ENCODE measurements at regions not wholly inside any gene's neighbourhood (a gene's known extent, or its start where the extent isn't known, plus 50 kb on each side); places are given as distances from the start of the nearest gene placed in this dataset.
"Not testable (repeated sequence)": the region's sequence is repeated elsewhere in the genome, so short reads cannot be mapped to it uniquely, and the experiment has no call there.

DNA sequence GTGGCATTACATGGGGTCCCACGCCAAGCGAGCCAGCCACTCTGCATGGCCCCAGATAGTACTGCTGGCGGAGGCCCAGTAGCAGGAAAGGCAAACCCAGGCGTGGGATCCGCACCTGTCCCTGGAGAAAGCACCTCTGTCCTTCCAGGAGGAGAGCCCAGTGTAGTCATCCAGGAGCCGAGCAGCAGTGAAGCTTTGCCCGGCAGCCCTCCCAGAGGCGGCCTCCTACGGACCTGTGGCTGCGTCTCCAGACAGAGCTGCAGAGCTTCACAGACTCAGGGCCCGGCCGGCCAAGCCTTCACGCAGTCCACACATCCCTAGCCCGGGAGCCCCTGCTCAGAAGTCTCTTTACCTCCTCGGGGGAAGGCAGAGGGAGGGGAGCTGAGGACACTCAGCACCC, 100.8 kb upstream of the PPP1R26 start:
- Mint-ChIP-seq H3K27ac (no peak overlapping the region), H3K9me3 (no peaks in the 10 kb centered on the region), H3K4me1 (no peaks in the 10 kb centered on the region), H3K4me3 (no peak overlapping the region), H3K36me3 (no peaks in the 10 kb centered on the region), H3K27me3 (no peaks in the 10 kb centered on the region)
- DNase-seq (no peak), ATAC-seq (ENCODE audit: low read depth) (no peak)
- POLR2A ChIA-PET, result no interaction called here

DNA sequence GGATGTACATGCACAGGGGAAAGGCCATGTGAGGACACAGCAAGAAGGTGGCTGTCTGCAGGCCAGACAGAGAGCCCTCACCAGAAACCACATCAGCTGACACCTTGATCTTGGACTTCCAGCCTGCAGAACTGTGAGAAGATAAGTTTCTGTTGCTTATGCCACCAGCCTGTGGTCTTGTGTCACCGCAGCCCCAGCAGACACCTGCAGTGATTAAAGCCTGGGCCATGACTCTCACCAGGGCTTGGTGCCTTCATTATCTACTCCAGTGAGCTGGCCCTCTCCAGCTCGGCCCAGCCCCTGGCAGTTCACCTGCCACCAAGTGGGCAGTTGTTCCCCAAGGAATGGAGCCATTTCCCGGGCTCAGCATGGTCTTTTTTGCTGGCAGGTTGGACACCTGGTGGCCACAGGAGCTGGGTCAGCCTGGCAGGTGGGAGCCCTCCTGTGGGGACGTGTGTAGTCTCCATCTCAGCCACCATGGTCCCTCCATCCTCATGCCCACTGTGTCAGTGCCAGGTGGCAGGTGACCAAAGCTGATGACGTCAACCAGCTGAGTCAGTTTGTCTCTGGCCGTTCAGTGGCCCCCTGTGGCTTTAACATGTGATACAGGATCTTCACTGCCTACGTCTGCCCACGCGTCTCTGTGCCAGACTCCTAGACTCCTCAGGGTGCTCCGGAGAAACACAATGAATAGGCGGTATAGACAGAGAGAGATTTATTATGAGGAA, 99.9 kb upstream of the PPP1R26 start:
- Mint-ChIP-seq H3K27ac (no peak overlapping the region), H3K9me3 (no peaks in the 10 kb centered on the region), H3K4me3 (no peak overlapping the region), H3K4me1 (no peaks in the 10 kb centered on the region), H3K27me3 (no peaks in the 10 kb centered on the region), H3K36me3 (no peaks in the 10 kb centered on the region)
- POLR2A ChIA-PET, result no interaction called here
- DNase-seq (no peak), ATAC-seq (ENCODE audit: low read depth) (no peak)

DNA sequence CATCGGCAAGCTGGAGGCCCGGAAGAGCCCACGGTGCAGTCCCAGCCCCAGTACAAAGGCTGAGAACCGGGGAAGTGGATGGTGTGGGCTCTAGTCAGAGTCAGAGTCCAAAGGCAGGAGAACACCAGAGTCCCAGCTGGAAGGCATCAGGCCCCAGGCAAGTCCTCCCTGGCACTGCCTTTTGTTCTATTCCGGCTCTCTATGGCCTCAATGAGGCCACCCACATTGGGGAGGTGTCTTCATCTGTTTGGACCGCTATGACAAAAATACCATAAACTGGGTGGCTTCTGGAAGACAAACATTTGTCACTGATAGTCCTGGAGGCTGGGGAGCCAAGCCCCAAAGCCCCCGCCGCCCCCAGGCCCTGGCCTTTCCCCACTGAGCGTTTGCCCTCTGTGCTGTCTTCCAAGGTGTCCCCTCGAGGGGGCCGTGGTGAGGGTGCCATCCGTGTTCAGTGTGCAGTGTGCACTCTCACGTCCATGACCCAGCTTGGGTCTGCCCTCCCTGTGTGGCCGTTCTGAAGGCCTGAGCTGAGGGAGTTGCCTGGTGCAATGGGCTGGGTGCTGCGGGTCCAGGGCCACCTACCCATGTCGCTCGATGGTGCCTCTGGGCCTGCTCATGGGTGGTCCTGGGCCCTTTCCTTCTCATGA, 99.1 kb upstream of the PPP1R26 start:
- DNase-seq (no peak), ATAC-seq (ENCODE audit: low read depth) (no peak)
- Mint-ChIP-seq H3K27me3 (no peaks in the 10 kb centered on the region), H3K27ac (no peak overlapping the region), H3K4me1 (no peaks in the 10 kb centered on the region), H3K36me3 (no peaks in the 10 kb centered on the region), H3K9me3 (no peaks in the 10 kb centered on the region), H3K4me3 (no peak overlapping the region)
- POLR2A ChIA-PET, result no interaction called here

DNA sequence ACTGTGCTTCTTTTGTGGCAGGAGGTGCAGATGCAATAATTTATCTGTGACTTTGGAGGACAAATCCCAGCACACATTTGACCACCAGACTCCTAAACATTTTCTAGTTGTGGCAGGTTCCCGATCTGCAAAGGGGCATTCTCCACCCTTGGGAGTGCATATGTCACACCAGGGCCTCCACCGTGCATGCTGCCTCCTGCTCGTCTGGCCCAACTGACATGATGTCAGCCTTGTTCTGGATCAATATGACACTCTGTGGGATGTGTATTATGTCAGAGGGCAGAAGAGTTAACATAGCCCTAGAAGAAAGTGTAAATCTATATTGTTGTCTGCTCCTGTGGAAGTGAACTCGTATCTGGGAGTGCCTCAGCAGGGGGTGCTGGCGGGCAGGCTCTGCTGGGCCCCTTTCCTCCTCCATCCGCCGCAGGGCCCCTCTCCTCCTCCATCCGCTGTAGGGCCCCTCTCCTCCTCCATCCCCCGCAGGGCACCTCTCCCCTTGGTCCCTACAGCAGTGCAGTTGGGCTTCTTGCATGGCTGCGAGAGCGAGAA, 97.7 kb upstream of the PPP1R26 start:
- Mint-ChIP-seq H3K27ac (no peak overlapping the region), H3K4me3 (no peak overlapping the region), H3K4me1 (no peaks in the 10 kb centered on the region), H3K9me3 (no peaks in the 10 kb centered on the region), H3K27me3 (no peaks in the 10 kb centered on the region), H3K36me3 (no peaks in the 10 kb centered on the region)
- POLR2A ChIA-PET, result no interaction called here
- ATAC-seq (ENCODE audit: low read depth) (no peak), DNase-seq (no peak)

DNA sequence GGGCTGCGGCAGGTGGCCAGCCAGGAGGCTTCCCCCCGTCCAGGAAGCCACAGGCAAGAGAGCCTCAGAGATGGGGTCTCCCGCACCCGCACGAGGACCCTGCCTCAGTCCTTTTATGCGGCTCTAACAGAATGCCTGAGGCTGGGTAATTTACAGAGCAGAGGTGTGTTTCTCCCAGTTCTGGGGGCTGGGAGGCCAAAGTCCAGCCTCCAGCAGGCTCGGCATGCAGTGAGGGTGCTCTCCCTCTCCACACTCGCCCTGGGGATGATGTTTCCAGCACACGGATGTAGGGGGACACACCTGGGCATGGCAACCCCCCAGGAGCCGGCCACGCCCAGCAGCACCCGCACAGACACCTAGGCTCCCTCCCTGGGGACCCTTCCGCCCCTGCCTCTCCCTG, 95.4 kb upstream of the PPP1R26 start:
- Mint-ChIP-seq H3K27me3 (no peaks in the 10 kb centered on the region), H3K4me3 (no peak overlapping the region), H3K36me3 (no peaks in the 10 kb centered on the region), H3K4me1 (no peaks in the 10 kb centered on the region), H3K27ac (peak overlapping the region; percentile 2), H3K9me3 (no peaks in the 10 kb centered on the region)
- DNase-seq (no peak), ATAC-seq (ENCODE audit: low read depth) (no peak)
- POLR2A ChIA-PET, result no interaction called here

DNA sequence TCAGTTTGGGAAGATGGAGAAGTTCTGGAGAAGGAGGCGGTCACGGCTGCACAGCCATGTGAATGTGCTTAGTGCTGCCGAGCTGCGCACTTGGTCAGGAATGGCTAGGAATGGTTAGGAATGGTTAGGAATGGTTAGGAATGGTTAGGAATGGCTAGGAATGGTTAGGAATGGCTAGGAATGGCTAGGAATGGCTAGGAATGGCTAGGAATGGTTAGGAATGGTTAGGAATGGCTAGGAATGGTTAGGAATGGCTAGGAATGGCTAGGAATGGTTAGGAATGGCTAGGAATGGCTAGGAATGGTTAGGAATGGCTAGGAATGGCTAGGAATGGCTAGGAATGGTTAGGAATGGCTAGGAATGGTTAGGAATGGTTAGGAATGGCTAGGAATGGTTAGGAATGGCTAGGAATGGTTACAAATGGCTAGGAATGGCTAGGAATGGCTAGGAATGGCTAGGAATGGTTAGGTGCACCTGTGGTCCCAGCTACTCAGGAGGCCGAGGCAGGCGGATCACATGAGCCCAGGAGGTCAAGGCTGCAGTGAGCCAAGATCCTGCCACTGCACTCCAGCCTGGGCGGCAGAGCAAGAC, 94.7 kb upstream of the PPP1R26 start:
- H3K9me3 Mint-ChIP-seq; POLR2A ChIA-PET; H3K36me3 Mint-ChIP-seq; H3K27me3 Mint-ChIP-seq; H3K4me3 Mint-ChIP-seq; DNase-seq; H3K4me1 Mint-ChIP-seq; ATAC-seq (ENCODE audit: low read depth): not testable (repeated sequence)
- H3K27ac Mint-ChIP-seq, result peak overlapping the region; percentile 2

DNA sequence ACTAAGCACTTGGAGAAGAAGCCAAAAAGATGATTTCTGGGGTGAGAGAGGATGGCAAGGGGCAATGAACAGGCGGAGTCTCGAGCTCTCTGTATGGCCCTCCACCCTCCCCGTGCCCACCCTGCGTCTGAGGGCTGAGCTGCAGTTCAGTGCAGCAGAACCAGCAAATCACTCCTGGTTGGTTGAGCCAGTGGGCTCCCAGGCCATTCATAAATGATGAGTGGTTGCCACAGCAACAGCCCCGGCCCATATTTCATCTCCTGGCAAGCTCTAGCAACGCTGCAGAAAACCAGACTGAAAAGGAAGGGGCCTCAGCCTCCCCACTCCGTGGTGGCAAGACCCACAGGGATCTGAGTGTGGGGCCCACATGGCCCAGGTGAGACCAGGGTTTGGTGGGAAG, 93.8 kb upstream of the PPP1R26 start:
- H3K9me3 Mint-ChIP-seq, result no peaks in the 10 kb centered on the region
- DNase-seq, result no peak
- POLR2A ChIA-PET, result no interaction called here

DNA sequence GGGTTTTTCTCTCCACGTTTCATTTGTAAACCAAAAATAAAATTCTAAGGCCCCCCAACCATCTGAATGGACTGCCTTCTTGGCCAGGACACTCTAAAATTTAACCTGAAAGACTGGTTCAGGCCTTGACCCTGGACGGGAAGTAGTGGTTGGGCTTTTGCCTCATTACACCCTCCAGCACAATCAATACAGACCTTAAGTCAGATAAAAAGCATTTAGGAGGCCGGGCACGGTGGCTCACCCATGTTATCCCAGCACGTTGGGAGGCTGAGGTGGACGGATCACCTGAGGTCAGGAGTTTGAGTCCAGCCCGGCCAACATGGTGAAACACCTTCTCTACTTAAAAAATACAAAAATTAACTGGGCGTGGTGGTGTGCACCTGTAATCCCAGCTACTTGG, 91.6 kb upstream of the PPP1R26 start:
- DNase-seq (no peak), ATAC-seq (ENCODE audit: low read depth) (no peak)
- POLR2A ChIA-PET, result no interaction called here
- Mint-ChIP-seq H3K4me3 (no peak overlapping the region), H3K27ac (no peak overlapping the region), H3K27me3 (peaks cover 3% of the 10 kb centered on the region), H3K36me3 (no peaks in the 10 kb centered on the region), H3K9me3 (no peaks in the 10 kb centered on the region), H3K4me1 (no peaks in the 10 kb centered on the region)

More for the DNA sequence above, 93.8 kb upstream of the PPP1R26 start:
- Mint-ChIP-seq H3K4me1 (no peaks in the 10 kb centered on the region), H3K27ac (no peak overlapping the region), H3K36me3 (no peaks in the 10 kb centered on the region), H3K27me3 (peaks cover 3% of the 10 kb centered on the region), H3K4me3 (no peak overlapping the region)
- no peak for ATAC-seq (ENCODE audit: low read depth)

DNA sequence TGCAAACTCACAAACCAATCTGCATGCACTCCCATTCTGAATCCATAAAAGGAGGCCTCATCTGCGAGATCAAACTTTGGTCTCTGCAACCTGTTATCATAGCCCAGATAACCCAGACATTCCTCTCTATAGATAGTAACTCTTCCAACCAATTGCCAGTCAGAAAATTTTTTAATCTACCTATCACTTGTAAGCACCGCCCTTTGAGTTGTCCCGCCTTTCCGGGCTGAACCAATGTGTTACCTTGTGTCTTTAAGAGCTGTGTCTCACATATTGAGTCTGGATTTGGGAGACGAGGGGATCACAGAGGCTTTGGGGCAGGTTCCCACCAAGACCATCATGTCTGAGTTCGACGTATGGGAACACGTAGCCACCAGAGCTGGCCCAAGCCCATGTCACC, 91.1 kb upstream of the PPP1R26 start:
- Mint-ChIP-seq H3K27ac (no peak overlapping the region), H3K4me1 (no peaks in the 10 kb centered on the region), H3K36me3 (no peaks in the 10 kb centered on the region), H3K27me3 (peaks cover 3% of the 10 kb centered on the region), H3K9me3 (no peaks in the 10 kb centered on the region), H3K4me3 (no peak overlapping the region)
- POLR2A ChIA-PET, result no interaction called here
- ATAC-seq (ENCODE audit: low read depth), result no peak
- DNase-seq, result no peak

DNA sequence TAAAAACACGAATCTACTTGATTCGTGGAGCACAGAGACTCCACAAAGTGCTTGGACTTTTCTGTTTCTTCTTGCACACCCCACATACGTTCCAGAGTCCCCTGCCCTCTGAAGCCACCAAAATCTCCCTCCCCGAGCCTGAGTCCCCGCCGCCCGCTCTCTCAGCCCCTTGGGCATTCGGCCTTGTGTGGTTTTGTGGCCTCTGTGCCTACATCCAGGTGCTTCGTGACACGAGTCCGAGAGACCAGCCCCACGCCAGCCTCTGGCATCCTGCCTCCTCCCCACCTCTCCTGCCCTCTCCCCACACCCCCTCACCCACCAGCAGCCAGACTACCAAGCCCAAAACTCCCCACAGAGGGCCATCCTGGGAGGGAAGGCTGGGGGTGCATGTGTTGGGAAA, 87.8 kb upstream of the PPP1R26 start:
- POLR2A ChIA-PET, result no interaction called here
- peaks cover 3% of the 10 kb centered on the region for H3K27me3 Mint-ChIP-seq
- H3K4me3 Mint-ChIP-seq, result no peak overlapping the region
- H3K27ac Mint-ChIP-seq, result no peak overlapping the region
- H3K36me3 Mint-ChIP-seq, result no peaks in the 10 kb centered on the region
- no peaks in the 10 kb centered on the region for H3K4me1 Mint-ChIP-seq
- no peaks in the 10 kb centered on the region for H3K9me3 Mint-ChIP-seq
- ATAC-seq (ENCODE audit: low read depth) (no peak), DNase-seq (no peak)

DNA sequence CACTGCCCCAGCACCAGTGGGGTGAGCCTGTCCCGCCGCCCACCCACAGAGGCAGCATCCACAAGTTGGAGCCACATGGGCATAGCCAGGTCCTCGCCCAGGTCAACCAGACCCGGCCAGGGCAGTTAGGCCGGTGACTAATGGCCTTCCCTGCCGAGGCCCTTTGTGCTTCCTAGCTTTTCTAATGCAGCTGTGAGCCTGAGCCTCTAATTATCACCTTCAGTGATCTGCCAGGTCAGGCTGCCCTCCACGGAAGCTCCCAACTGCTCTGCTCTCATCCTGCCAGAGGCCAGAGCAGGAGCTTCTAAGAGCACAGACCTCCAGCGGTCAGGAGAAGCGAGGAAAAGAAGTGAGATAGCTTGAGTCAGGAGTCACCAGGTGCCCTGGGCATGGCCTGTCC, 87.1 kb upstream of the PPP1R26 start:
- no peak for DNase-seq
- no peaks in the 10 kb centered on the region for H3K9me3 Mint-ChIP-seq
- ATAC-seq (ENCODE audit: low read depth), result no peak
- POLR2A ChIA-PET, result no interaction called here
- H3K4me3 Mint-ChIP-seq, result no peak overlapping the region
- H3K27me3 Mint-ChIP-seq, result peaks cover 3% of the 10 kb centered on the region
- H3K4me1 Mint-ChIP-seq, result no peaks in the 10 kb centered on the region
- H3K27ac Mint-ChIP-seq, result no peak overlapping the region
- H3K36me3 Mint-ChIP-seq, result no peaks in the 10 kb centered on the region

DNA sequence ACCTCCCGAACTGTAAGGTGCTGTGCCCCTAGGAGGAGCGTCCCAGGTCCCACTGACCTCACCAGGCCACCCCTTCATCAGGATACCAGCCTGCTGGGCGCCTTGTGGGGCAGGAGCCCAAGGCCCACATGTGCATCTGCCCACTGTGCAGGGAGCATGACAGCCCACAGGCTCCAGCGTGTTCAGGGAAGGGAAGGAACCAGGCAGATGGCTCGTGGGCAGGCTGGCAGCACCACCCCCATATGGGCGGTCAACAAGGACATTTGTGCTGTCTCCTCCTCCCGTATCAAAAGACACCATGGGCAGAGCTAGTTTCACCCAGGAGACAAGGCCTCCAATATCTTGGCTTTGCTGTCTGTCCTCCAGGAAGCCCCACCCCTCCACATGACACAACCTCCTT, 85.5 kb upstream of the PPP1R26 start:
- H3K4me1 Mint-ChIP-seq, result no peaks in the 10 kb centered on the region

DNA sequence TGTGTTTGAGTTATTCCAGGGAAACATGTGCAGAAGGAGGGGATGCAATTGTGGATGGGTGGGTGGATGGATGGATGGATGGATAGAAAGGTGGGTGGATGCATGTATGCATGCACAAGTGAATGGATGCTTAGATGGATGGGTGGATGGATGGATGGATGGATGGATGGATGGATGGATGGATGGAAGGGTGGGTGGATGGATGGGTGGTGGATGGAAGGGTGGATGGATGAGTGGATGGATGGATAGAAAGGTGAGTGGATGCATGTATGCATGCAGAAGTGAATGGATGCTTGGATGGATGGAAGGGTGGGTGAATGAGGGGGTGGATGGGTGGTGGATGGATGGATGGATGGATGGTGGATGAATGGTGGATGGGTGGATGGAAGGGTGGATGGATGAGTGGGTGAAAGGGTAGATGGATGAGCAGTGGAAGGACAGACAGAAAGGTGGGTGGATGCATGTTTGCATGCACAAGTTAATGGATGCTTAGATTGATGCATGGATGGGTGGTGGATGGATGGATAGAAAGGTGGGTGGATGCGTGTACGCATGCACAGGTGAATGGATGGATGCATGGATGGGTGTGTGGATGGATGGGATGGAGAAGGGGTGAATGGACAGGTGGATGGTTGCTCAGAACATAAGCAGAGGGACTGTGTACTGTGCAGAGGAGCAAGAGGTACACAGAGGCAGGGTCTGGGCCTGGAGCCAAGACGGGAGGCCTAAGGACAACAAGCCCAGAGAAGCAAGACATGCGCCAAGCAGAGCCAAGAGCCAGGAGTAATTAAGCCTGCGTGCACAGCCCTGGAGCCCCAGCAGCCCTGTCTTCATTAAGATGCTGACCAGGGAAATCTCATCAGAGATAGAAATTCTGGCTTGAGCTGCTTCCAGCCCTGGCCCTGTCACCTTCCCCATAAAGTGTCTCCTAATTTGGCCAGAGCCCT, 84.6 kb upstream of the PPP1R26 start:
- POLR2A ChIA-PET, result no interaction called here
- Mint-ChIP-seq H3K4me3 (no peak overlapping the region), H3K36me3 (no peaks in the 10 kb centered on the region), H3K27me3 (no peaks in the 10 kb centered on the region), H3K4me1 (no peaks in the 10 kb centered on the region), H3K9me3 (no peaks in the 10 kb centered on the region), H3K27ac (no peak overlapping the region)
- DNase-seq (no peak), ATAC-seq (ENCODE audit: low read depth) (no peak)

More for the DNA sequence above, 85.5 kb upstream of the PPP1R26 start:
- Mint-ChIP-seq H3K36me3 (no peaks in the 10 kb centered on the region), H3K4me3 (no peak overlapping the region), H3K27me3 (peaks cover 3% of the 10 kb centered on the region), H3K27ac (no peak overlapping the region), H3K9me3 (no peaks in the 10 kb centered on the region)
- DNase-seq (no peak), ATAC-seq (ENCODE audit: low read depth) (no peak)
- POLR2A ChIA-PET, result no interaction called here
